ENCODE measurements at regions not wholly inside any gene's neighbourhood (a gene's known extent, or its start where the extent isn't known, plus 50 kb on each side); places are given as distances from the start of the nearest gene placed in this dataset.

DNA sequence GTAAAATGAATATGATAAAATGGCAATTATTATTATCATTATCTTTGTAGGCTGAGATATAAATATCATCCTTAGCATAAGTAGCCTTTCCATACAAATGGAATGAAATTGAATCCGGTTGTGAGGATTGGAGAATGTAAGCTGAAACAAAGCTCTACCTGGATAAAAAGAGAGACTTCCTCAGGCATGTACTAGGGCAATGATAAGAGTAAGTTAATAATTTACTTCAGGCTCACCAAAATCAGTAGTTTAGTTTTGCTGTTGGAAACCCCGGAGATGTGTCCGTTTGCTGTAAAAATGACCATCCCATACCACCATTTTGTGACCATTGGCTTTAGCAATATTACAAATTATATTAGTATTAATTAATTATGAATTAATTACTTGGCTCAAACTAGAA, 96.3 kb downstream of the C12orf75 start:
- Histone ChIP-seq H3K9me3 (ENCODE audit: control insufficient read depth, insufficient read depth, low read depth, low read length) (no peaks in the 10 kb centered on the region), H3K9ac (ENCODE audit: insufficient read depth, low read length) (no peak overlapping the region), H3K4me2 (ENCODE audit: extremely low read depth, insufficient read depth, low read length) (no peak overlapping the region), H4K20me1 (ENCODE audit: control insufficient read depth, extremely low read depth, insufficient read depth, low read length) (no peaks in the 10 kb centered on the region), H3K36me3 (ENCODE audit: control insufficient read depth, insufficient read depth, low read length) (no peaks in the 10 kb centered on the region), H3K27ac (ENCODE audit: insufficient read depth, low read length) (no peak overlapping the region), H2AFZ (ENCODE audit: low read length) (no peak overlapping the region), H3K27me3 (ENCODE audit: control insufficient read depth, insufficient read depth, low read length) (no peaks in the 10 kb centered on the region), H3K4me1 (ENCODE audit: control insufficient read depth, extremely low read depth, insufficient read depth, low read length) (no peaks in the 10 kb centered on the region), H3K79me2 (ENCODE audit: control insufficient read depth, insufficient read depth, low read length) (no peaks in the 10 kb centered on the region), H3K4me3 (replicated peaks in 1 of 4; ENCODE audit: control extremely low read depth in 1 of 4, insufficient read depth in 1 of 4, low read depth in 3 of 4, low read length in 4 of 4) (no peak overlapping the region)
- no peak for DNase-seq (ENCODE audit: low read depth in 2 of 2)
- no peak for TF ChIP-seq EZH2 (IDR thresholded peaks at IDR 0.05; ENCODE audit: low read length, missing control alignments)
- TF ChIP-seq, protein P1, sequence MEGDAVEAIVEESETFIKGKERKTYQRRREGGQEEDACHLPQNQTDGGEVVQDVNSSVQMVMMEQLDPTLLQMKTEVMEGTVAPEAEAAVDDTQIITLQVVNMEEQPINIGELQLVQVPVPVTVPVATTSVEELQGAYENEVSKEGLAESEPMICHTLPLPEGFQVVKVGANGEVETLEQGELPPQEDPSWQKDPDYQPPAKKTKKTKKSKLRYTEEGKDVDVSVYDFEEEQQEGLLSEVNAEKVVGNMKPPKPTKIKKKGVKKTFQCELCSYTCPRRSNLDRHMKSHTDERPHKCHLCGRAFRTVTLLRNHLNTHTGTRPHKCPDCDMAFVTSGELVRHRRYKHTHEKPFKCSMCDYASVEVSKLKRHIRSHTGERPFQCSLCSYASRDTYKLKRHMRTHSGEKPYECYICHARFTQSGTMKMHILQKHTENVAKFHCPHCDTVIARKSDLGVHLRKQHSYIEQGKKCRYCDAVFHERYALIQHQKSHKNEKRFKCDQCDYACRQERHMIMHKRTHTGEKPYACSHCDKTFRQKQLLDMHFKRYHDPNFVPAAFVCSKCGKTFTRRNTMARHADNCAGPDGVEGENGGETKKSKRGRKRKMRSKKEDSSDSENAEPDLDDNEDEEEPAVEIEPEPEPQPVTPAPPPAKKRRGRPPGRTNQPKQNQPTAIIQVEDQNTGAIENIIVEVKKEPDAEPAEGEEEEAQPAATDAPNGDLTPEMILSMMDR (conservative IDR thresholded peaks at IDR 0.05 in 1 of 2, IDR thresholded peaks at IDR 0.05 in 1 of 2; ENCODE audit: low read depth in 1 of 2, low read length in 2 of 2) = no peak

DNA sequence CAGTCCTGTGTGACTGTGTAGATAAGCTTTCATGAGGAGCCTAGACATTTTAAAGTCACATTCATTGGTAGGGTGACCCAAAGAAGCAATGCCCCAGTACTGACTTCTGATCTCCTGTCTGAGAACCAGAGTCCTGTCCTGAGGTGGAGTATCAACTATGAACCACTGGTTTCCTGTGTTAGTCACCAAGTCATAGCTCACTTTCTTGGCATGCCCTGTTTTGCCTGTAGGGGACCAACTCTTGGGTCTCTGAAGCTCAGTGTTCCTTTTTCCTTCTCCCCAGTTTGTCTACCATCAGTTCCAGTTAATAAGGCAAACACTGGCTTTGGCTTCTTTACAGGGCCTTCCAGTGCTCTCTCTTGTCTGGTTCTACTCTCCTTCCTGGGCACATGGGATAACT, 97.4 kb downstream of the C12orf75 start:
- DNase-seq (ENCODE audit: low read depth in 2 of 2) = peak in 1 of 2 donors; percentile 52
- H3K4me1 ChIP-seq (ENCODE audit: control insufficient read depth, extremely low read depth, insufficient read depth, low read length) = no peaks in the 10 kb centered on the region
- no peaks in the 10 kb centered on the region for H3K9me3 ChIP-seq (ENCODE audit: control insufficient read depth, insufficient read depth, low read depth, low read length)
- H3K79me2 ChIP-seq (ENCODE audit: control insufficient read depth, insufficient read depth, low read length) = no peaks in the 10 kb centered on the region
- H2AFZ ChIP-seq (ENCODE audit: low read length) = no peak overlapping the region
- no peaks in the 10 kb centered on the region for H4K20me1 ChIP-seq (ENCODE audit: control insufficient read depth, extremely low read depth, insufficient read depth, low read length)
- H3K27ac ChIP-seq (ENCODE audit: insufficient read depth, low read length) = no peak overlapping the region
- no peaks in the 10 kb centered on the region for H3K27me3 ChIP-seq (ENCODE audit: control insufficient read depth, insufficient read depth, low read length)
- H3K4me3 ChIP-seq (replicated peaks in 1 of 4; ENCODE audit: control extremely low read depth in 1 of 4, insufficient read depth in 1 of 4, low read depth in 3 of 4, low read length in 4 of 4) = no peak overlapping the region
- H3K4me2 ChIP-seq (ENCODE audit: extremely low read depth, insufficient read depth, low read length) = no peak overlapping the region
- no peaks in the 10 kb centered on the region for H3K36me3 ChIP-seq (ENCODE audit: control insufficient read depth, insufficient read depth, low read length)
- no peak overlapping the region for H3K9ac ChIP-seq (ENCODE audit: insufficient read depth, low read length)
- TF ChIP-seq EZH2 (IDR thresholded peaks at IDR 0.05; ENCODE audit: low read length, missing control alignments) = no peak
- TF ChIP-seq, protein P1 (conservative IDR thresholded peaks at IDR 0.05 in 1 of 2, IDR thresholded peaks at IDR 0.05 in 1 of 2; ENCODE audit: low read depth in 1 of 2, low read length in 2 of 2) = no peak

DNA sequence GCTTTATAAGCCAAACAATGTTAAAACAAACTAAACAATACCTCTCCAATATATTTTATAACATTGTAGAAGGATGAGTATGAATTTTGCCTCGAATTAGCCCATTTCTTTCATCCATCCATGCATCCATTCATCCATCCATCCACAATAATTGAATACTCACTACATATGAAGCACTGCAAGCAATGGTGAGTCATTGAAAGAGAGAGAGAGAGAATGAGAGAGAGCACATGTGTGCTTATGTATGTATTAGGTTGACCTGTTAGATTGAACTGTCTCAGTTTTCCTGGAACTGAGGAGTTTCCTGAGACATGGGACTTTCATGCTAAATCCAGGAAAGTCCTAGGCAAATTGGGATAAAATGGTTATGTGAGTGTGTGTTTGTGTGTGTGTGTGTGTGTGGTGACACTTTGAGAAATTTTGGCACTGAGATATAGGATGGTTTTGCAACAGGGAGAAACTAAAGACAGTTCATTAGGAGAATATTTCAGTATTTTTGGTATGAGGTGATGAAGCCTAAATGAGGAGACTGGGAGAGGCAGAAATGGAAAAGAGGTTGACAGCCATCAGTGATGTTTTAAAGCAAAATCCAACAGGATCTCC, 98.4 kb downstream of the C12orf75 start:
- H2AFZ ChIP-seq (ENCODE audit: low read length) = no peak overlapping the region
- H3K9ac ChIP-seq (ENCODE audit: insufficient read depth, low read length) = no peak overlapping the region
- H4K20me1 ChIP-seq (ENCODE audit: control insufficient read depth, extremely low read depth, insufficient read depth, low read length) = no peaks in the 10 kb centered on the region
- no peak for DNase-seq (ENCODE audit: low read depth in 2 of 2)
- no peaks in the 10 kb centered on the region for H3K9me3 ChIP-seq (ENCODE audit: control insufficient read depth, insufficient read depth, low read depth, low read length)
- no peak overlapping the region for H3K4me2 ChIP-seq (ENCODE audit: extremely low read depth, insufficient read depth, low read length)
- H3K4me1 ChIP-seq (ENCODE audit: control insufficient read depth, extremely low read depth, insufficient read depth, low read length) = no peaks in the 10 kb centered on the region
- no peak for TF ChIP-seq EZH2 (IDR thresholded peaks at IDR 0.05; ENCODE audit: low read length, missing control alignments)
- TF ChIP-seq, protein P1 (conservative IDR thresholded peaks at IDR 0.05 in 1 of 2, IDR thresholded peaks at IDR 0.05 in 1 of 2; ENCODE audit: low read depth in 1 of 2, low read length in 2 of 2) = no peak
- no peaks in the 10 kb centered on the region for H3K79me2 ChIP-seq (ENCODE audit: control insufficient read depth, insufficient read depth, low read length)
- H3K4me3 ChIP-seq (replicated peaks in 1 of 4; ENCODE audit: control extremely low read depth in 1 of 4, insufficient read depth in 1 of 4, low read depth in 3 of 4, low read length in 4 of 4) = no peak overlapping the region
- no peak overlapping the region for H3K27ac ChIP-seq (ENCODE audit: insufficient read depth, low read length)
- H3K27me3 ChIP-seq (ENCODE audit: control insufficient read depth, insufficient read depth, low read length) = no peaks in the 10 kb centered on the region
- H3K36me3 ChIP-seq (ENCODE audit: control insufficient read depth, insufficient read depth, low read length) = no peaks in the 10 kb centered on the region

All from fibroblast of lung (primary cell).